Heart left ventricle (tissue), 13 donors: ENCODE measurements at regions not wholly inside any gene's neighbourhood (a gene's known extent, or its start where the extent isn't known, plus 50 kb on each side); places are given as distances from the start of the nearest gene placed in this dataset.

Experiments used
- CTCF ChIP-seq, 12 donors: fragments of 200-600 bp; sonication (generic) in 4 of 12; IDR thresholded peaks; one replicate each; pipeline versions ENCODE4 v1.5.0 to v1.8.0; 2018 to 2022; ENCODE audit warnings: antibody characterized with exemption in 12 of 12, mild to moderate bottlenecking in 5 of 12
- POLR2A ChIP-seq, 2 donors: fragments of 450-650 bp; IDR thresholded peaks; one replicate each; pipeline ENCODE4 v1.6.1; 2017; ENCODE audit warnings: antibody characterized with exemption in 2 of 2, mild to moderate bottlenecking in 2 of 2, moderate library complexity in 2 of 2
- donor health status: ischemic (EF 13 %, LVEDD 7.1; RV severe dilation, severe dysfunction).
- donor health status: DM: no; HTN: yes; CAD: no.
- donor health status: DM: no; HTN: no; CAD: no.
- donor health status: ischemic (EF 25% LVEDD 6.9; RV normal size, moderate dysfunction).
- donor health status: ischemic (EF 25% LVEDD 5.7; RV mildly dilated, moderate dysfunction).
- donor health status: ischemic (EF 35%, LVEDD 5.7; RV mildly dilated, moderate dysfunction).
- donor health status: nonischemic (EF 11% LVEDD 7.7; RV severe dilation, severe dysfunction).
- donor health status: DM: yes; HTN: yes; CAD: no.
- donor health status: PGD.
- donor health status: ischemic (EF 29% LVEDD 5.4; RV normal size, mild dysfunction).
- donor health status: nonischemic (EF 23%, LVEDD 6.1; RV moderate dilation, normal function).

- no peak for TF ChIP-seq CTCF (IDR thresholded peaks at IDR 0.05)
- TF ChIP-seq POLR2A (IDR thresholded peaks at IDR 0.05) = no peak
Observed at GRCh38 chr7:37577901-37578300, 105.7 kb upstream of the GPR141 start.
